DMS53 treated with DMSO at 0.1 percent for 48 hours (cell line): ENCODE measurements at regions not wholly inside any gene's neighbourhood (a gene's known extent, or its start where the extent isn't known, plus 50 kb on each side); places are given as distances from the start of the nearest gene placed in this dataset.

Experiments used
- DNase-seq: peaks from one replicate; lab custom pipeline; 2025; ENCODE audit not compliant: unreplicated experiment; lab: John Stamatoyannopoulos, UW

- no peak for DNase-seq
These were observed 1371.6 kb upstream of the CELF2 start for GRCh38 chr10:9645928-9646600.

GRCh38 chr10:9654261-9654660 is 1363.4 kb upstream of the CELF2 start:
- no peak for DNase-seq

DNA sequence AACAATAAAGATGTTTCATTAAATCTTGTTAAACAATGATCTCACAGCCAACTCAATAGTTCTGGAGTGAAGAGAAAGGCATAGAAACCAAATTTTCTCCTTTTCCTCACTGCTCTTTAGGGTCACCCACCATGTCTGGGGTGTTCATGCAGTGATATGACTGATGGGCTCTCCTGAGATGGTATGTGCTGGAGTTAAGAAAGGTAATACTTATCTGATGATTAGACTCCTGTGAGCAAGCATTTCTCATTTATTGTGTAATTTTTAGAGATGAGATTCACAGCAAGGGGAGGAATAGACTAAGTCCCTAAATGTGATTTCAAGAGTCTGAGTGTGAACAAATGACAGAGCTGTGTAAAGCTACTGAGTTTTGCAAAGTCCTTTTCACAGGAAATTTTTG is 1361.3 kb upstream of the CELF2 start:
- DNase-seq: no peak

DNA sequence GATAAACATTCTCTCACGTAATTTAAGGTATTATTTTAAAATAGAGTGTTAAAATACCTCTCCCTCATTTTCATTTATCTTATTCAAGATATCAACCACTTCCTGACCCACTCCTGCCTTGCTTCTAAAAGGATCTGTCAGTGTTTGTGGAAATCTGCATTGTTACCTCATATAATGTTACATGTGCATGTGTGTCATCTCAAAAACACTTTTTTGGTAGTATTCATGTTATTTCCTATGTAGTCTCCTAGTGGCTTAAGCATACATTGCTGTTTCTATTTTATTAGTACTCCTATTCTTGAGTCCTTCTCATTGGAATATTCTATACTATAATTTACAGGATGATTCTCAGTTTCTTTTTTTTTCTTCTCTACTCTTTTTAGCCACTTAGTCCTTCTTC is 1360.7 kb upstream of the CELF2 start:
- DNase-seq: no peak

- no peak for DNase-seq
These were observed 1360.1 kb upstream of the CELF2 start for GRCh38 chr10:9657530-9657929.

DNA sequence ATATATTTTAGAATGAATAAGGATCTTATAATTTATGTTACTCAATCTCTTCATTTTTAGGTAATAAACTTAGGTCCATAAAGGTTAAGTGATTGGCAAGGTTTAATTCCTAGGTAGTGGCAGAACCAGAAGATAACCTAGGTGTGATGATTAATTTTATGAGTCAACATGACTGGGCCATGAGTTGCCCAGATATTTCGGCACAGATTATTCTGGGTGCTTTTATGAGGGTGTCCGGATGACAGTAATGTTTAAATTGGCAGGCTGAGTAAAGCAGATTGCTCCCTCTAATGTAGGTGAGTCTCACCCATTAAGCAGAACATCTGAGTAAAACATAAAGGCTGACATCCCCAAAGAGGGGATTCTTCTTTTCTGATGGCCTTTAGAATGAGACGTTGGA is 1349.3 kb upstream of the CELF2 start:
- no peak for DNase-seq

DNA sequence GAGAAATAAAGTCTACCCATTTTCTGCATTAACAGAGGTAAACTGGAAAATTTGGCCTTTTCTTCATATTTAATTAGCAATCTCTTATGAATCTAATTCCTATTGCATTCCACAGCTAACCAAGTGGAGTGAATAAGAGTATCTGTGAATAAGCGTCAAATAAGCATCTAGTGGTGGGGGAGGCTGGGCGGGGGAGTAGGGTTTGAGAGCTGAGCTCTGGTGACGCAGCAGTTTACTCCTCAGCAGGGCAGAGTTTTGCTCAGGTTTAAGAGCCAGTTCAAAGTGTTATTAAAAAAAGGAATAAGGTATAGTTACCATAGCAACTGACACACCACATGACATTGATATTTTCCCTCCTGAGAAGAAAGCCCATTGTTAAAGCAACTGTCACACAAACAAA is 1346.8 kb upstream of the CELF2 start:
- no peak for DNase-seq

DNA sequence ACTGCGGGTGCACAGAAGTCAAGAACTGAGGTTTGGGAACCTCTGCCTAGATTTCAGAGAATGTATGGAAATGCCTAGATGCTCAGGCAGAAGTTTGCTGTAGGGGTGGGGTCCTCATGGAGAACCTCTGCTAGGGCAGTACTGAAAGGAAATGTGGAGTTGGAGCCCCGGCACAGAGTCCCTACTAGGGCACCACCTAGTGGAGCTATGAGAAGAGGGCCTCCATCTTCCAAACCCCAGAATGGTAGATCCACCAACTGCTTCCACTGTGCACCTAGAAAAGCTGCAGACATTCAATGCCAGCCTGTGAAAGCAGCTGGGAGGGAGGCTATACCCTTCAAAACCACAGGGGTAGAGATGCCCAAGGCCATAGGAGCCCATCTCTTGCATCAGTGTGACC is 1336.0 kb upstream of the CELF2 start:
- no peak for DNase-seq

DNA sequence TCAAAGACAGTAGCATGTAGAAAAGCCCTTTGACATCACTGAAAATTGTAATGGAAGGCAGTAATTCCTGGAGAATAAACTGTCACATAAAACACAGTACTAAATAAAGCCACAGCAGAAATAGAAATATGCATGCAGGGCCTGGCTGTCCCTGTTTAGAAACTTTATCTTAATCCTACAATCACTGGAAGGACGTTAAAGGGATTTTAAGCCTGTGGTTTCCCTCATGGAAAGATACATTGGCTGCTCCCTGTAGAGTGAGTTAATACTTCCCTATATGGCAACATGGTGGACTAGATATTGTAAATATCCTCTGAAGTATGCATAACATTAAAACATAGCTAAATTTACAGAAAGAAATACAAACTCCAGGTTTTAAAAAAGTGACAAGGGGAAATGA is 1334.9 kb upstream of the CELF2 start:
- DNase-seq: no peak

DNA sequence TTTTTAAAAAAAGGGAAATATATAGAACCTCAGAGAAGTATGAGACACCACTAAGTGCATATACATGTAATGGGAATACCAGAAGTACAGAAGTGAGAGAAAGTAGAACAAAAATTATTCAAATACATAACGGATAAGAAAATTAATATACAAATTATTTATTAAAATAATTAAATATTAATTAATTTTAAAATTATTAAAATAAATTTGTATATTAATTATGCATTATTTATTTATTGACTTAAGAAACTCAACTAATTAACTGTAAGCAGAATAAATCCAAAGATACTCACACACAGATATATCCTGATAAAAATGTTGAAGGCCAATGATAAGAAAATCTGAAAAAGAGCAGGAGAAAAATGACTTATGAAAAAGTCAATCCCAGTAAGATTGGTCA is 1333.5 kb upstream of the CELF2 start:
- DNase-seq: no peak

DNA sequence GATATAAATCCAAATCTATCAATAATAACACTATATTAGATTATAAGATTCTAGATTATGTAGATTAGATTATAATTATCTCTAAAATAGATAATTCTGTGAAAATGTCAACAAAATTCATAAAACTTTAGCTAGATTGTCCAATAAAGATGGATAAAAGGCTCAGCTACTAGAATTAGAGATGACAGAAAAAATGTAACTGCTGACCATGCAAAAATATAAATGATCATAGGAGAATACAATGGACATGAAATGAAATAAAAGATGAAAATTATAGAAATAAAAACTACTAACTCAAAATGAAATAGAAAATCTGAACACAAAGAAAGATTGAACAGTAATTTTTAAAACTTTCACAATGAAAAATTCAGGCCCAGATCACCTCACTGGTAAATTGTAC is 1332.1 kb upstream of the CELF2 start:
- DNase-seq: no peak

GRCh38 chr10:9688711-9689110 is 1329.0 kb upstream of the CELF2 start:
- DNase-seq: no peak

GRCh38 chr10:9707216-9707615 is 1310.5 kb upstream of the CELF2 start:
- DNase-seq: no peak

DNA sequence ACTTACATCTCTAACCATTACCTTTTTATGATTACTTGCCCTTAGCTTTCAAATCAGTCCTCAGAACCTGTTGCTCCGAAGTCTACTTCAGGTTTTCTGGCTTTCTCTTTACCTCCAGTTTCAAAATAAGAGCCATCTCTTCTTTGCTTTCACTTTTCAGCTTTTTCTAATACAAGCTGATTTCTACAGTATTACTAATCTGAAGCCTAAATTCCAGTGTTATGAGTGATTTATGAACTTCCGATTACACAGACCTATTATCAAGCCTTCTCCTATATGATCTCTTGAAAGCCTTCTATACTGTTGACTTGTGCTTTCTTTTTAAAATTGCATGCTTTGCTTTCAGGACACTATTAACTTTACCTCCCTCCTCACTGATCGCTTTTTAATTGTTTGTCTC is 1307.8 kb upstream of the CELF2 start:
- DNase-seq: no peak

- no peak for DNase-seq
These were observed 1305.3 kb upstream of the CELF2 start for GRCh38 chr10:9712393-9712792.

DNA sequence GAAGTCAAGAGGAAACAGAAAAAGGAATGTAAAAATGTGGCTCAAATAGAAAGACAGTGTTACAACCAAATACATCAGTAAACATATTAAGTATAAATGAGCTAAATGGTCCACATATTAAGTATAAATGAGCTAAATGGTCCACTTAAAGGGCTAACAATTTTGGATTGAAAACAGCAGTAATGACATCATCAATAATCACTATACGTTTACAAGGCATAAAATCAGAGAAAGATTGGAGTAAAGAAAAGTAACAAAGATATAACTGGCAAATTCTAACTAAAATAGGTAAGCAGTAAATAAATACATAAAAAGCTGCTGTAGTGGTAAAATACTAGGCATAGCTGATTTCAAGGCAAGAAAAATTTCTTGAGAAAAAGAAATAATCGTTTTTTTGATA is 1298.4 kb upstream of the CELF2 start:
- DNase-seq: no peak

- DNase-seq: no peak
These were observed 1283.9 kb upstream of the CELF2 start for GRCh38 chr10:9733766-9734165.

- no peak for DNase-seq
These were observed 1283.5 kb upstream of the CELF2 start for GRCh38 chr10:9734218-9734617.

- DNase-seq: no peak
These were observed 1281.9 kb upstream of the CELF2 start for GRCh38 chr10:9735731-9736130.

GRCh38 chr10:9743639-9744038 is 1274.0 kb upstream of the CELF2 start:
- no peak for DNase-seq

GRCh38 chr10:9745158-9745557 is 1272.5 kb upstream of the CELF2 start:
- DNase-seq: no peak

DNA sequence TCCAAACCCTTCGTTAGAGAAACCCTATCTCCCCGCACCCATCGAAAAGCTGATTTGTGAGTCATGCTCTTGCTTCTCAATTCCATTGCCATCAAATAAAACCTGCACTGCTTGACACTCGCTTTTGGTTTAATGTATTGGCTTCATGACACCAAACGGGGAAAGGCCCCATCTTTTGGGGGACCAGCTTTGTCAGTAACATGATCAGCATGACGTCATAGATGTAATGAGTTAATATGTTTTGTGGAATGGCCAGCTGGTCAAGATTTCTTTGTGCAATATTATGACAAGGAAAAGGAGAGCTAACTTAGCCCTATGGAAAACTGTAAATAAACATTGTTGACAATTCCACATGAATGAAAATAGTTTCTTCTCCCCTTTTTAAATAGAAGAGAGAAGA is 1260.5 kb upstream of the CELF2 start:
- no peak for DNase-seq

- no peak for DNase-seq
These were observed 1258.1 kb upstream of the CELF2 start for GRCh38 chr10:9759596-9759995.
